Mucosa of stomach (tissue), 1 donor: ENCODE measurements at regions not wholly inside any gene's neighbourhood (a gene's known extent, or its start where the extent isn't known, plus 50 kb on each side); places are given as distances from the start of the nearest gene placed in this dataset.

Experiments
- H3K27me3 ChIP-seq: one replicate; pipeline ENCODE4 v1.7.0; 2013; ENCODE audit warnings: mild to moderate bottlenecking, low read length; ENCODE audit not compliant: control insufficient read depth, insufficient read depth
- H3K36me3 ChIP-seq: one replicate; pipeline ENCODE4 v1.7.0; 2013; ENCODE audit warnings: low read length; ENCODE audit not compliant: control insufficient read depth, insufficient read depth
- H3K4me1 ChIP-seq: one replicate; pipeline ENCODE4 v1.7.0; 2013; ENCODE audit warnings: mild to moderate bottlenecking, low read length; ENCODE audit not compliant: control insufficient read depth, insufficient read depth
- H3K4me3 ChIP-seq: one replicate; pipeline ENCODE4 v1.7.0; 2013; ENCODE audit warnings: low read length
- H3K9ac ChIP-seq: one replicate; pipeline ENCODE4 v1.7.0; 2013; ENCODE audit warnings: mild to moderate bottlenecking, low read length, moderate library complexity
- H3K9me3 ChIP-seq: one replicate; pipeline ENCODE4 v1.7.0; 2013; ENCODE audit warnings: mild to moderate bottlenecking, low read length, moderate library complexity; ENCODE audit not compliant: control insufficient read depth
- donor health status: Pancreatic carcinoma.

- no peak overlapping the region for H3K4me3 ChIP-seq
- H3K36me3 ChIP-seq, result no peaks in the 10 kb centered on the region
- no peaks in the 10 kb centered on the region for H3K9me3 ChIP-seq
- H3K9ac ChIP-seq, result no peak overlapping the region
- no peaks in the 10 kb centered on the region for H3K27me3 ChIP-seq
- H3K4me1 ChIP-seq, result no peaks in the 10 kb centered on the region
These were observed 270.2 kb upstream of the RAB6C start for GRCh38 chr2:129709001-129709955.

- Histone ChIP-seq H3K9me3 (no peaks in the 10 kb centered on the region), H3K36me3 (no peaks in the 10 kb centered on the region), H3K4me3 (no peak overlapping the region), H3K4me1 (no peaks in the 10 kb centered on the region), H3K9ac (no peak overlapping the region), H3K27me3 (no peaks in the 10 kb centered on the region)
These were observed 269.4 kb upstream of the RAB6C start for GRCh38 chr2:129709956-129710598.

GRCh38 chr2:129710670-129711495 lies 268.6 kb upstream of the RAB6C start:
- no peaks in the 10 kb centered on the region for H3K27me3 ChIP-seq
- H3K9ac ChIP-seq, result no peak overlapping the region
- no peaks in the 10 kb centered on the region for H3K4me1 ChIP-seq
- no peak overlapping the region for H3K4me3 ChIP-seq
- no peaks in the 10 kb centered on the region for H3K9me3 ChIP-seq
- H3K36me3 ChIP-seq, result no peaks in the 10 kb centered on the region

- no peaks in the 10 kb centered on the region for H3K36me3 ChIP-seq
- H3K9ac ChIP-seq, result no peak overlapping the region
- H3K4me1 ChIP-seq, result no peaks in the 10 kb centered on the region
- no peaks in the 10 kb centered on the region for H3K27me3 ChIP-seq
- no peak overlapping the region for H3K4me3 ChIP-seq
- H3K9me3 ChIP-seq, result no peaks in the 10 kb centered on the region
These were observed 267.4 kb upstream of the RAB6C start for GRCh38 chr2:129711816-129712675.

- no peaks in the 10 kb centered on the region for H3K4me1 ChIP-seq
- H3K9me3 ChIP-seq, result no peaks in the 10 kb centered on the region
- H3K36me3 ChIP-seq, result no peaks in the 10 kb centered on the region
These were observed 266.8 kb upstream of the RAB6C start for GRCh38 chr2:129712676-129712985.

GRCh38 chr2:129713337-129713736 lies 266.1 kb upstream of the RAB6C start:
- peaks cover 3% of the 10 kb centered on the region for H3K27me3 ChIP-seq
- H3K36me3 ChIP-seq, result no peaks in the 10 kb centered on the region
- H3K4me1 ChIP-seq, result no peaks in the 10 kb centered on the region
- H3K9me3 ChIP-seq, result no peaks in the 10 kb centered on the region
- H3K4me3 ChIP-seq, result no peak overlapping the region
- no peak overlapping the region for H3K9ac ChIP-seq

More at GRCh38 chr2:129712676-129712985, 266.8 kb upstream of the RAB6C start:
- Histone ChIP-seq H3K9ac (no peak overlapping the region), H3K4me3 (no peak overlapping the region), H3K27me3 (no peaks in the 10 kb centered on the region)

- no peaks in the 10 kb centered on the region for H3K9me3 ChIP-seq
- no peaks in the 10 kb centered on the region for H3K4me1 ChIP-seq
- no peak overlapping the region for H3K4me3 ChIP-seq
- H3K27me3 ChIP-seq, result peaks cover 3% of the 10 kb centered on the region
- H3K9ac ChIP-seq, result no peak overlapping the region
- H3K36me3 ChIP-seq, result no peaks in the 10 kb centered on the region
These were observed 262.5 kb upstream of the RAB6C start for GRCh38 chr2:129716781-129717559.

GRCh38 chr2:129717560-129718130 lies 261.8 kb upstream of the RAB6C start:
- no peaks in the 10 kb centered on the region for H3K9me3 ChIP-seq
- H3K36me3 ChIP-seq, result no peaks in the 10 kb centered on the region
- H3K27me3 ChIP-seq, result peaks cover 3% of the 10 kb centered on the region
- H3K4me1 ChIP-seq, result no peaks in the 10 kb centered on the region
- no peak overlapping the region for H3K4me3 ChIP-seq
- no peak overlapping the region for H3K9ac ChIP-seq

- Histone ChIP-seq H3K4me1 (no peaks in the 10 kb centered on the region), H3K36me3 (no peaks in the 10 kb centered on the region), H3K9me3 (no peaks in the 10 kb centered on the region), H3K9ac (no peak overlapping the region), H3K27me3 (peaks cover 3% of the 10 kb centered on the region), H3K4me3 (no peak overlapping the region)
These were observed 260.1 kb upstream of the RAB6C start for GRCh38 chr2:129719335-129719734.

- H3K36me3 ChIP-seq, result no peaks in the 10 kb centered on the region
- no peaks in the 10 kb centered on the region for H3K9me3 ChIP-seq
- H3K9ac ChIP-seq, result no peak overlapping the region
- peaks cover 3% of the 10 kb centered on the region for H3K27me3 ChIP-seq
- H3K4me1 ChIP-seq, result no peaks in the 10 kb centered on the region
- no peak overlapping the region for H3K4me3 ChIP-seq
These were observed 259.1 kb upstream of the RAB6C start for GRCh38 chr2:129720360-129720759.
